ENCODE measurements at regions not wholly inside any gene's neighbourhood (a gene's known extent, or its start where the extent isn't known, plus 50 kb on each side); places are given as distances from the start of the nearest gene placed in this dataset.
A peak's percentile ranks its signal among the peaks of the same experiment; 100 is the strongest.

DNA sequence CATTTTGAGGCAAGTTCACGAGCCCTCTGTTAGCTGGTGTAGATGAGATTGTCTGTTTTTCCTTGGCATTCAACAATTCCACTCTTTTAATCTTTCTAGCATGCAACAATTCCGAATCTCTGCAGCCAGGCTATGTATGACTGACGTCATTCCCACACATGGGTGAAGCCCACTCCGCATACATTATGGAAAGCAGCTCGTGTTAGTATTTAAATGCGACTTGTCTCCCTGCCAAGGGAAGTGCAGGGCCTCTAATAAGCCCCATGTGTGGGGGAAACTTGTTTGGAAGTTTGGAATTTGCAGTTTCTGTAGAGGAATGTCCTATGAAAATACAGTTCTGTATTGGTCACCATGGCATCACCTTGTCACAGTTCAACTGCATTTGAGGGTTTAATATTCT lies 146.0 kb upstream of the FBXL7 start:
- H3K9ac ChIP-seq (ENCODE audit: low read length) = no peak overlapping the region
- H4K20me1 ChIP-seq (ENCODE audit: insufficient read depth, low read length) = no peaks in the 10 kb centered on the region

DNA sequence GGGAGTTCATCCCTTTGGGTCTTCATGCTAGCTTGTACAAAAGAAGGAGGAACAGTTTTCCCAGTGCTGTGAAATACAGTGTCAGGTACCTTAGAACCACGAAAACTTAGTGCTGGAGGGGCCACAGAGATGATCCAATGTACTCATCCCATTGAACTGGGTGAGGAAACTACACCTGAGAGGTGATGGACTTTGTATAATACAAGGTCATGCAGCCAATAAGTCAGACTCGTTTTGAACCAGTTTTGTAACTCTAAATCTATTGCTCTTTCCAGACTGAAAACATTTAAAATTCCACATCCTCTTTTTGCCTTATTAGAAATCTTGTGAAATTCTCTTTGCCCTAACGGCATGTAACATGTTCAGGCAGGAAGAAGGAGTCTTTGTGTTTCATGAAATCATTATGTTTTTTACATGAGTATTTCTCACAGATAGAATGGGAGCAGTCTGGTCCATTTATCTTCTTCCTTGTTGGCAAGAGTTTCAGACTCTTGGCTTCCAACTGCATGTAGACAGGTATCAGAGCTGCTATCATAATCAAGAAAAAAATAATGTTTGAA lies 146.8 kb upstream of the FBXL7 start:
- Histone ChIP-seq H3K4me1 (ENCODE audit: low read length) (0 out of 2 replicates have a peak, but pooled peaks cover 6% of the 10 kb centered on the region), H3K36me3 (replicated peaks; ENCODE audit: insufficient read depth, low read length) (no peaks in the 10 kb centered on the region), H3K27me3 (replicated peaks; ENCODE audit: insufficient read depth, low read length) (no peaks in the 10 kb centered on the region), H3K9ac (ENCODE audit: low read length) (no peak overlapping the region), H3K4me3 (ENCODE audit: low read length) (no peak overlapping the region), H3K27ac (ENCODE audit: low read length) (no peak overlapping the region), H3K4me2 (ENCODE audit: low read depth, low read length) (no peak overlapping the region), H3K79me2 (ENCODE audit: low read length) (no peaks in the 10 kb centered on the region), H2AFZ (ENCODE audit: low read length) (no peak overlapping the region), H3K9me2 (replicated peaks; ENCODE audit: insufficient read depth, low read length) (no peaks in the 10 kb centered on the region), H3F3A (ENCODE audit: insufficient read depth, low read length) (no peaks in the 10 kb centered on the region), H3K9me3 (replicated peaks; ENCODE audit: insufficient read depth, low read length) (no peaks in the 10 kb centered on the region), H4K20me1 (ENCODE audit: insufficient read depth, low read length) (no peaks in the 10 kb centered on the region)
- DNase-seq = no peak
- TF ChIP-seq EZH2phosphoT487 (IDR thresholded peaks at IDR 0.05; ENCODE audit: low read length) = no peak
- TF ChIP-seq EZH2 (optimal IDR thresholded peaks at IDR 0.05; ENCODE audit: low read depth, low read length) = no peak

More for the DNA sequence above, 146.0 kb upstream of the FBXL7 start:
- H3K4me3 ChIP-seq (ENCODE audit: low read length) = no peak overlapping the region
- 0 out of 2 replicates have a peak, but pooled peaks cover 6% of the 10 kb centered on the region for H3K4me1 ChIP-seq (ENCODE audit: low read length)
- no peaks in the 10 kb centered on the region for H3K9me2 ChIP-seq (replicated peaks; ENCODE audit: insufficient read depth, low read length)
- H3K79me2 ChIP-seq (ENCODE audit: low read length) = no peaks in the 10 kb centered on the region
- H3K9me3 ChIP-seq (replicated peaks; ENCODE audit: insufficient read depth, low read length) = no peaks in the 10 kb centered on the region
- H3K4me2 ChIP-seq (ENCODE audit: low read depth, low read length) = no peak overlapping the region
- no peak for DNase-seq
- H3K27me3 ChIP-seq (replicated peaks; ENCODE audit: insufficient read depth, low read length) = no peaks in the 10 kb centered on the region
- no peak for TF ChIP-seq EZH2 (optimal IDR thresholded peaks at IDR 0.05; ENCODE audit: low read depth, low read length)
- no peak for TF ChIP-seq EZH2phosphoT487 (IDR thresholded peaks at IDR 0.05; ENCODE audit: low read length)
- TF ChIP-seq, protein P1, sequence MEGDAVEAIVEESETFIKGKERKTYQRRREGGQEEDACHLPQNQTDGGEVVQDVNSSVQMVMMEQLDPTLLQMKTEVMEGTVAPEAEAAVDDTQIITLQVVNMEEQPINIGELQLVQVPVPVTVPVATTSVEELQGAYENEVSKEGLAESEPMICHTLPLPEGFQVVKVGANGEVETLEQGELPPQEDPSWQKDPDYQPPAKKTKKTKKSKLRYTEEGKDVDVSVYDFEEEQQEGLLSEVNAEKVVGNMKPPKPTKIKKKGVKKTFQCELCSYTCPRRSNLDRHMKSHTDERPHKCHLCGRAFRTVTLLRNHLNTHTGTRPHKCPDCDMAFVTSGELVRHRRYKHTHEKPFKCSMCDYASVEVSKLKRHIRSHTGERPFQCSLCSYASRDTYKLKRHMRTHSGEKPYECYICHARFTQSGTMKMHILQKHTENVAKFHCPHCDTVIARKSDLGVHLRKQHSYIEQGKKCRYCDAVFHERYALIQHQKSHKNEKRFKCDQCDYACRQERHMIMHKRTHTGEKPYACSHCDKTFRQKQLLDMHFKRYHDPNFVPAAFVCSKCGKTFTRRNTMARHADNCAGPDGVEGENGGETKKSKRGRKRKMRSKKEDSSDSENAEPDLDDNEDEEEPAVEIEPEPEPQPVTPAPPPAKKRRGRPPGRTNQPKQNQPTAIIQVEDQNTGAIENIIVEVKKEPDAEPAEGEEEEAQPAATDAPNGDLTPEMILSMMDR (IDR thresholded peaks at IDR 0.05; ENCODE audit: low read length) = no peak
- no peak overlapping the region for H3K27ac ChIP-seq (ENCODE audit: low read length)
- H2AFZ ChIP-seq (ENCODE audit: low read length) = no peak overlapping the region
- H3F3A ChIP-seq (ENCODE audit: insufficient read depth, low read length) = no peaks in the 10 kb centered on the region
- no peaks in the 10 kb centered on the region for H3K36me3 ChIP-seq (replicated peaks; ENCODE audit: insufficient read depth, low read length)

DNA sequence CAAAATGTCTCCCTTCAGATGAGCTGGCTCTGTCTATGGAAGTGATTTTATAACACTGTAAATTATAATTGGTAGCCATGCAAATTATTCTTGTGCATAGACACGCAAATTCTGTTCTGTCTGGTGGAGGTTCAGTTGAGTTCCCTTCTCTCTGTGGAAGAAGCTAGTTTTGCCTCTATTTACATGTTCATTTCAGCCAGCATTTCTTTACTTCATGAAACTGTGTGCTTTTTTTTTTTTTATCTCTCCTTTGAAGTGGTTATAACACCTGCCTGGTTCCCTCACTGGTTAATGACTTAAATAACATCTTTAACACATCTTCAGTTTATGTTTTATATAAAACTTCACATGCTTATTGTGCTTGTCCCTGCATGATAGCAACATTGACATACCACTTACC lies 149.4 kb upstream of the FBXL7 start:
- peak; percentile 55 for DNase-seq
- H3K27ac ChIP-seq (ENCODE audit: low read length) = no peak overlapping the region
- no peaks in the 10 kb centered on the region for H3K9me3 ChIP-seq (replicated peaks; ENCODE audit: insufficient read depth, low read length)
- no peaks in the 10 kb centered on the region for H3K36me3 ChIP-seq (replicated peaks; ENCODE audit: insufficient read depth, low read length)
- H3K27me3 ChIP-seq (replicated peaks; ENCODE audit: insufficient read depth, low read length) = no peaks in the 10 kb centered on the region
- H3K9me2 ChIP-seq (replicated peaks; ENCODE audit: insufficient read depth, low read length) = no peaks in the 10 kb centered on the region
- H3F3A ChIP-seq (ENCODE audit: insufficient read depth, low read length) = no peaks in the 10 kb centered on the region
- H2AFZ ChIP-seq (ENCODE audit: low read length) = no peak overlapping the region
- TF ChIP-seq, protein P1 (IDR thresholded peaks at IDR 0.05; ENCODE audit: low read length) = no peak
- TF ChIP-seq EZH2 (optimal IDR thresholded peaks at IDR 0.05; ENCODE audit: low read depth, low read length) (no peak), EZH2phosphoT487 (IDR thresholded peaks at IDR 0.05; ENCODE audit: low read length) (no peak)
- H3K4me1 ChIP-seq (ENCODE audit: low read length) = 0 out of 2 replicates have a peak, but pooled peaks cover 6% of the 10 kb centered on the region
- no peak overlapping the region for H3K4me2 ChIP-seq (ENCODE audit: low read depth, low read length)
- no peak overlapping the region for H3K9ac ChIP-seq (ENCODE audit: low read length)
- no peaks in the 10 kb centered on the region for H4K20me1 ChIP-seq (ENCODE audit: insufficient read depth, low read length)
- H3K79me2 ChIP-seq (ENCODE audit: low read length) = no peaks in the 10 kb centered on the region
- no peak overlapping the region for H3K4me3 ChIP-seq (ENCODE audit: low read length)

DNA sequence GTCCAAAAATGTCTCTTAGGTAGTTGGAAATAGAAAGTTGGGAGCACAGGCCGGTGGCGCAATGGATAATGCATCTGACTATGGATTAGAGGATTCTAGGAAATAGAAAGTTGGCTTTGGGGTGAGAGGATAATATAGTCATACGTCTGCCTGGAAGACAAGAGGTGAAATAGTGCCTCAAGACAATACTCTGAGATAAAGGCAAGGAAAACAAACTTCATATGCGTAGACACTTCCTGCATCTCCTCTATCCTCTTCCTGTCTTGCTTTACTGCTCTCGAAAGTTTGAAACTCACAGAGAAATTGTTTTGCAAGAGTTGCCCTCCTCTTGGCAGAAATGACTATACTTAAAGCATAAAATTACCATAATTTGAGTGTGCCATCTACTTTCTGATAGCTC lies 153.2 kb upstream of the FBXL7 start:
- Histone ChIP-seq H3K27ac (ENCODE audit: low read length) (no peak overlapping the region), H3K9me3 (replicated peaks; ENCODE audit: insufficient read depth, low read length) (no peaks in the 10 kb centered on the region), H3K36me3 (replicated peaks; ENCODE audit: insufficient read depth, low read length) (no peaks in the 10 kb centered on the region), H3K27me3 (replicated peaks; ENCODE audit: insufficient read depth, low read length) (no peaks in the 10 kb centered on the region), H2AFZ (ENCODE audit: low read length) (no peak overlapping the region), H3F3A (ENCODE audit: insufficient read depth, low read length) (no peaks in the 10 kb centered on the region), H3K4me3 (ENCODE audit: low read length) (no peak overlapping the region), H3K4me2 (ENCODE audit: low read depth, low read length) (no peak overlapping the region), H3K4me1 (ENCODE audit: low read length) (peaks cover 10% of the 10 kb centered on the region; the same call in 1 of the 2 replicates), H3K79me2 (ENCODE audit: low read length) (no peaks in the 10 kb centered on the region), H3K9ac (ENCODE audit: low read length) (no peak overlapping the region), H4K20me1 (ENCODE audit: insufficient read depth, low read length) (no peaks in the 10 kb centered on the region), H3K9me2 (replicated peaks; ENCODE audit: insufficient read depth, low read length) (no peaks in the 10 kb centered on the region)
- DNase-seq = no peak
- TF ChIP-seq, protein P1 (IDR thresholded peaks at IDR 0.05; ENCODE audit: low read length) = no peak
- TF ChIP-seq EZH2phosphoT487 (IDR thresholded peaks at IDR 0.05; ENCODE audit: low read length) = no peak

Data from MM.1S (cell line).